ENCODE measurements at regions not wholly inside any gene's neighbourhood (a gene's known extent, or its start where the extent isn't known, plus 50 kb on each side); places are given as distances from the start of the nearest gene placed in this dataset.
"Not testable (repeated sequence)": the region's sequence is repeated elsewhere in the genome, so short reads cannot be mapped to it uniquely, and the experiment has no call there.

DNA sequence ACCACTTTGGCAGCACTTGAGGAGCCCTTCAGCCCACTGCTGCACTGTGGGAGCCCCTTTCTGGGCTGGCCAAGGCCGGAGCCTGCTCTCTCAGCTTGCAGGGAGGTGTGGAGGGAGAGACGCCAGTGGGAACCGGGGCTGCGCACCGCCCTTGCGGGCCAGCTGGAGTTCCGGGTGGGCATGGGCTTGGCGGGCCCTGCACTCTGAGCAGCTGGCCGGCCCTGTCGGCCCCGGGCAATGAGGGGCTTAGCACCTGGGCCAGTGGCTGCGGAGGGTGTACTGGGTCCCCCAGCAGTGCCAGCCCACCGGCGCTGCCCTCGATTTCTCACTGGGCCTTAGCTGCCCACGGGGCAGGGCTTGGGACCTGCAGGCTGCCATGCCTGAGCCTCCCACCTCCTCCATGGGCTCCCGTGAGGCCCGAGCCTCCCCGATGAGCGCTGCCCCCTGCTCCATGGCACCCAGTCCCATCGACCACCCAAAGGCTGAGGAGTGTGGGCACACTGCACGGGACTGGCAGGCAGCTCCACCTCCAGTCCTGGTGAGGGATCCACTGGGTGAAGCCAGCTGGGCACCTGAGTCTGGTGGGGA, 253.6 kb upstream of the AMIGO2 start:
- TF ChIP-seq, protein P1, sequence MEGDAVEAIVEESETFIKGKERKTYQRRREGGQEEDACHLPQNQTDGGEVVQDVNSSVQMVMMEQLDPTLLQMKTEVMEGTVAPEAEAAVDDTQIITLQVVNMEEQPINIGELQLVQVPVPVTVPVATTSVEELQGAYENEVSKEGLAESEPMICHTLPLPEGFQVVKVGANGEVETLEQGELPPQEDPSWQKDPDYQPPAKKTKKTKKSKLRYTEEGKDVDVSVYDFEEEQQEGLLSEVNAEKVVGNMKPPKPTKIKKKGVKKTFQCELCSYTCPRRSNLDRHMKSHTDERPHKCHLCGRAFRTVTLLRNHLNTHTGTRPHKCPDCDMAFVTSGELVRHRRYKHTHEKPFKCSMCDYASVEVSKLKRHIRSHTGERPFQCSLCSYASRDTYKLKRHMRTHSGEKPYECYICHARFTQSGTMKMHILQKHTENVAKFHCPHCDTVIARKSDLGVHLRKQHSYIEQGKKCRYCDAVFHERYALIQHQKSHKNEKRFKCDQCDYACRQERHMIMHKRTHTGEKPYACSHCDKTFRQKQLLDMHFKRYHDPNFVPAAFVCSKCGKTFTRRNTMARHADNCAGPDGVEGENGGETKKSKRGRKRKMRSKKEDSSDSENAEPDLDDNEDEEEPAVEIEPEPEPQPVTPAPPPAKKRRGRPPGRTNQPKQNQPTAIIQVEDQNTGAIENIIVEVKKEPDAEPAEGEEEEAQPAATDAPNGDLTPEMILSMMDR (IDR thresholded peaks at IDR 0.05): not testable (repeated sequence)
- TF ChIP-seq ZFX (IDR thresholded peaks at IDR 0.05; ENCODE audit: borderline replicate concordance): not testable (repeated sequence)
